ENCODE measurements at regions not wholly inside any gene's neighbourhood (a gene's known extent, or its start where the extent isn't known, plus 50 kb on each side); places are given as distances from the start of the nearest gene placed in this dataset.

DNA sequence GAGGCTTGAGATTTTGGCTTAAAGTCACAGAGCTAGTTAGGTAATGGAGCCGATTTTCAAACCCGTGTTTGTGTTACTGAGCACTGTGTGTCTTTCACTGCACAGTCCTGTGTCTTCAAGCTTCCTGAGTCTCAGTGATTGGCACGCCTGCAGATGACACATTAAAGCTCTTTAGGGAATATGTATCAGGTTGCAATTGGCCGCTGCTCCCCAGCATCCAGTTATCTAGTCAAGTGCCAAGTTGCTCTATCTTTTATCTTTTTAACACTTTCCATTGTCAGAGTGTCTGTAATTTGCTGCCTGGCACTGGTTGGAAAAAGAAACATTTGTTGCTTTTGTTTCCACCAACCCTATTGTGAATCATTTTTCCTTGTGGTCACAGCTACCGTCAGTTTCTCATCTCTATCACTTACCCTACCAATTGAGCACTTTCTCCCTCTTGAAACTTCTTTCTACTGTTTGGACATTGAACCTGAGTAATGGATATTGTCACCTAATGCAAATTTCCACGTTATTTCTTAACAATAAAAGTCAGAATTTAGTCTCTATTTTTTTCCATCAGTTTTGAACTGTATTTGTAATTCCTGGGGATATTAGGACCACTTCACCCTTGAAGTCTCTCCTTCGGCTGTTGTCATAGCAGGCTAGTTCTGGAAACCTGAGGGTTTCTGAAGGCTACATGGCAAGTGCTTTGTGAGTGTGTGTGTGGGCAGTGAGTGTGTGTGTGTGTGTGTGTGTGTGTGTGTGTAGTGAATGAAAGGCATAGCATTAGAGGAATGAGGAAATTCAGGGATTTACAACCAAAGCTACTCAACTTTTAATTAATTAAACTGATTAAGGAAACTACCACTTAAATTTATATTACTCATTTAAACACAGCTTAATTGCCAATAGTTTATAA lies 274.3 kb downstream of the ISL1 start:
- Mint-ChIP-seq H3K27ac (no peak overlapping the region), H3K4me3 (ENCODE audit: low read depth) (no peak overlapping the region), H3K9me3 (ENCODE audit: low read depth) (no peaks in the 10 kb centered on the region), H3K27me3 (no peaks in the 10 kb centered on the region), H3K4me1 (ENCODE audit: low read depth) (peaks cover 7% of the 10 kb centered on the region), H3K36me3 (ENCODE audit: insufficient read depth) (no peaks in the 10 kb centered on the region)
- TF ChIP-seq, protein P1, sequence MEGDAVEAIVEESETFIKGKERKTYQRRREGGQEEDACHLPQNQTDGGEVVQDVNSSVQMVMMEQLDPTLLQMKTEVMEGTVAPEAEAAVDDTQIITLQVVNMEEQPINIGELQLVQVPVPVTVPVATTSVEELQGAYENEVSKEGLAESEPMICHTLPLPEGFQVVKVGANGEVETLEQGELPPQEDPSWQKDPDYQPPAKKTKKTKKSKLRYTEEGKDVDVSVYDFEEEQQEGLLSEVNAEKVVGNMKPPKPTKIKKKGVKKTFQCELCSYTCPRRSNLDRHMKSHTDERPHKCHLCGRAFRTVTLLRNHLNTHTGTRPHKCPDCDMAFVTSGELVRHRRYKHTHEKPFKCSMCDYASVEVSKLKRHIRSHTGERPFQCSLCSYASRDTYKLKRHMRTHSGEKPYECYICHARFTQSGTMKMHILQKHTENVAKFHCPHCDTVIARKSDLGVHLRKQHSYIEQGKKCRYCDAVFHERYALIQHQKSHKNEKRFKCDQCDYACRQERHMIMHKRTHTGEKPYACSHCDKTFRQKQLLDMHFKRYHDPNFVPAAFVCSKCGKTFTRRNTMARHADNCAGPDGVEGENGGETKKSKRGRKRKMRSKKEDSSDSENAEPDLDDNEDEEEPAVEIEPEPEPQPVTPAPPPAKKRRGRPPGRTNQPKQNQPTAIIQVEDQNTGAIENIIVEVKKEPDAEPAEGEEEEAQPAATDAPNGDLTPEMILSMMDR (IDR thresholded peaks at IDR 0.05; ENCODE audit: unreplicated experiment), result no peak
- no peak for DNase-seq (ENCODE audit: low spot score, unreplicated experiment)

- TF ChIP-seq, protein P1 (IDR thresholded peaks at IDR 0.05; ENCODE audit: unreplicated experiment), result no peak
- H3K27ac Mint-ChIP-seq, result no peak overlapping the region
- no peaks in the 10 kb centered on the region for H3K9me3 Mint-ChIP-seq (ENCODE audit: low read depth)
- H3K27me3 Mint-ChIP-seq, result no peaks in the 10 kb centered on the region
- H3K4me3 Mint-ChIP-seq (ENCODE audit: low read depth), result no peak overlapping the region
- H3K36me3 Mint-ChIP-seq (ENCODE audit: insufficient read depth), result no peaks in the 10 kb centered on the region
- DNase-seq (ENCODE audit: low spot score, unreplicated experiment), result no peak
- no peaks in the 10 kb centered on the region for H3K4me1 Mint-ChIP-seq (ENCODE audit: low read depth)
Measured at GRCh38 chr5:51661646-51662265, 278.5 kb downstream of the ISL1 start.

- TF ChIP-seq, protein P1 (IDR thresholded peaks at IDR 0.05; ENCODE audit: unreplicated experiment), result no peak
- H3K27me3 Mint-ChIP-seq, result no peaks in the 10 kb centered on the region
- H3K4me1 Mint-ChIP-seq (ENCODE audit: low read depth), result no peaks in the 10 kb centered on the region
- no peaks in the 10 kb centered on the region for H3K36me3 Mint-ChIP-seq (ENCODE audit: insufficient read depth)
- no peak overlapping the region for H3K4me3 Mint-ChIP-seq (ENCODE audit: low read depth)
- DNase-seq (ENCODE audit: low spot score, unreplicated experiment), result no peak
- no peak overlapping the region for H3K27ac Mint-ChIP-seq
- no peaks in the 10 kb centered on the region for H3K9me3 Mint-ChIP-seq (ENCODE audit: low read depth)
Measured at GRCh38 chr5:51664491-51665250, 281.4 kb downstream of the ISL1 start.

- H3K4me1 Mint-ChIP-seq (ENCODE audit: low read depth), result no peaks in the 10 kb centered on the region
- no peaks in the 10 kb centered on the region for H3K36me3 Mint-ChIP-seq (ENCODE audit: insufficient read depth)
- no peaks in the 10 kb centered on the region for H3K27me3 Mint-ChIP-seq
- H3K27ac Mint-ChIP-seq, result no peak overlapping the region
- H3K9me3 Mint-ChIP-seq (ENCODE audit: low read depth), result no peaks in the 10 kb centered on the region
- no peak for DNase-seq (ENCODE audit: low spot score, unreplicated experiment)
- TF ChIP-seq, protein P1 (IDR thresholded peaks at IDR 0.05; ENCODE audit: unreplicated experiment), result no peak
- H3K4me3 Mint-ChIP-seq (ENCODE audit: low read depth), result no peak overlapping the region
Measured at GRCh38 chr5:51665251-51665593, 282.0 kb downstream of the ISL1 start.

DNA sequence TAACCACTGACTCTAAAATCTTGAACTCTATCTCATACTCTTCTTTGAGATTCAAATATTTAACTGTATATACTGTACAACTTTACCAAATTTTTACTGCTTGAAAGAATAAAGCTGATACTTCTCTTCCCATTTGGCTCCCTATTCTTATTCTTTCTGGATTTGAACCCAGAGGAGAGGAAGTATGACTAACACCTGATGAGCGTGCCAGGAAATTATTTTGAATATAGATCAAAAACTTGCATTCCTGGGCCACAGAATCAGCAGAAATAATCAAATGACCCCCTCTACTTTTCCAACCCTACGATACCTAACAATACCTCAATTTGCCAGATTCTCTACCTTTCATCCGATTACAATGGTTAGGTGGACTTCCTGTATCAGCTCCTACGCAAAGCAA lies 285.8 kb downstream of the ISL1 start:
- Mint-ChIP-seq H3K4me3 (ENCODE audit: low read depth) (no peak overlapping the region), H3K4me1 (ENCODE audit: low read depth) (no peaks in the 10 kb centered on the region), H3K27ac (no peak overlapping the region), H3K9me3 (ENCODE audit: low read depth) (peaks cover 12% of the 10 kb centered on the region), H3K27me3 (no peaks in the 10 kb centered on the region), H3K36me3 (ENCODE audit: insufficient read depth) (no peaks in the 10 kb centered on the region)
- DNase-seq (ENCODE audit: low spot score, unreplicated experiment), result no peak
- TF ChIP-seq, protein P1 (IDR thresholded peaks at IDR 0.05; ENCODE audit: unreplicated experiment), result no peak

All from progenitor cell of endocrine pancreas (in vitro differentiated cells).